HCT116 (cell line): ENCODE measurements at regions not wholly inside any gene's neighbourhood (a gene's known extent, or its start where the extent isn't known, plus 50 kb on each side); places are given as distances from the start of the nearest gene placed in this dataset.

Experiments
- ATAC-seq: fragments of 200-7000 bp; cut with Tn5 transposase; 2 replicates; pipeline ENCODE4 v1.9.1; 2020; ENCODE audit warnings: mild to moderate bottlenecking, moderate library complexity
- BruUV-seq: library from RNA; stranded (reverse); fragments of 400-500 nt; replicated peaks from 2 replicates; lab custom pipeline; 2021; lab: Mats Ljungman, UMichigan
- CTCF ChIA-PET: fragments of 300-600 bp; sonication (Branson Sonifier 250); formaldehyde crosslinking; loops from one replicate; lab custom pipeline; 2021; ENCODE audit warnings: antibody characterized with exemption; lab: Charles Lee
- POLR2A ChIA-PET: fragments of 300-600, 350-600 bp; sonication (Branson Sonifier 250); formaldehyde crosslinking; loops from one replicate; lab custom pipeline; 2021; ENCODE audit warnings: antibody characterized with exemption; lab: Charles Lee
- RAD21 ChIA-PET, 2 experiments: fragments of 300-600 bp; sonication (Branson Sonifier 250); formaldehyde crosslinking; loops; one replicate each; lab custom pipeline; 2023; ENCODE audit warnings: low total read pairs in 2 of 2; ENCODE audit not compliant: uncharacterized antibody in 2 of 2, unreplicated experiment in 2 of 2, low non-redundant PET in 1 of 2; lab: Charles Lee
- DNase-seq: peaks from one replicate; pipeline ENCODE4 v3.0.0-alpha.2; 2010; ENCODE audit warnings: low read depth, low spot score
- H2AFZ ChIP-seq: fragments of 200-600 bp; shearing (Covaris generic), sonication (generic); 2 replicates; pipeline ENCODE4 v1.6.1; 2017; ENCODE audit warnings: low read depth, mixed run types, mixed read lengths, antibody characterized with exemption, low read length; ENCODE audit not compliant: poor library complexity, severe bottlenecking
- H3K27ac ChIP-seq: 2 replicates; pipeline ENCODE4 v1.5.1; 2012; ENCODE audit warnings: low read depth, low read length
- H3K27me3 ChIP-seq: fragments of 200-600 bp; sonication (generic); 2 replicates; pipeline ENCODE4 v1.6.1; 2016; ENCODE audit warnings: mixed run types, low read length, mixed read lengths; ENCODE audit not compliant: insufficient read depth
- H3K36me3 ChIP-seq, 2 experiments: fragments of 200-500 bp in 1 of 2; fragments of 200-600 bp in 1 of 2; sonication (Bioruptor generic) in 1 of 2; sonication (generic) in 1 of 2; 2 replicates each; pipeline versions ENCODE4 v1.5.1 to v1.6.1; 2014 to 2016; ENCODE audit warnings: low read length in 2 of 2, inconsistent platforms in 1 of 2, mixed read lengths in 1 of 2, mixed run types in 1 of 2; ENCODE audit not compliant: insufficient read depth in 2 of 2, control insufficient read depth in 1 of 2
- H3K4me1 ChIP-seq, 2 experiments: fragments of 200-600 bp in 1 of 2; sonication (generic) in 1 of 2; 2 replicates each; pipeline versions ENCODE4 v1.5.1 to v1.6.1; 2012 to 2017; ENCODE audit warnings: low read length in 2 of 2, inconsistent platforms in 1 of 2, mild to moderate bottlenecking in 1 of 2, mixed read lengths in 1 of 2, mixed run types in 1 of 2, moderate library complexity in 1 of 2; ENCODE audit not compliant: insufficient read depth in 2 of 2, control insufficient read depth in 1 of 2
- H3K4me2 ChIP-seq: fragments of 200-600 bp; sonication (generic); 2 replicates; pipeline ENCODE4 v1.6.1; 2017; ENCODE audit warnings: mixed run types, low read length, mixed read lengths
- H3K4me3 ChIP-seq, 2 experiments: fragments of 200-600 bp in 1 of 2; sonication (generic) in 1 of 2; replicated peaks in 1 of 2; 2 replicates each; pipeline ENCODE4 v1.5.1; 2011 to 2016; ENCODE audit warnings: low read length in 2 of 2, control low read depth in 1 of 2, low read depth in 1 of 2, mild to moderate bottlenecking in 1 of 2, mixed read lengths in 1 of 2, mixed run types in 1 of 2
- H3K79me2 ChIP-seq: fragments of 200-600 bp; sonication (generic); 2 replicates; pipeline ENCODE4 v1.6.1; 2017; ENCODE audit warnings: mild to moderate bottlenecking, mixed run types, low read length, moderate library complexity, mixed read lengths; ENCODE audit not compliant: insufficient read depth
- H3K9ac ChIP-seq: fragments of 200-600 bp; sonication (generic); 2 replicates; pipeline ENCODE4 v1.6.1; 2016; ENCODE audit warnings: low read length, mixed read lengths
- H3K9me2 ChIP-seq: fragments of 200-600 bp; sonication (generic), shearing (Covaris generic); 2 replicates; pipeline ENCODE4 v1.6.1; 2017; ENCODE audit warnings: mixed run types, mild to moderate bottlenecking, moderate library complexity; ENCODE audit not compliant: insufficient read depth
- H3K9me3 ChIP-seq, 2 experiments: fragments of 200-500 bp in 1 of 2; fragments of 200-600 bp in 1 of 2; sonication (Bioruptor generic) in 1 of 2; sonication (generic) in 1 of 2; 2 replicates each; pipeline ENCODE4 v1.6.1; 2014 to 2017; ENCODE audit warnings: low read length in 2 of 2, mixed read lengths in 2 of 2, inconsistent platforms in 1 of 2, low read depth in 1 of 2, mild to moderate bottlenecking in 1 of 2, mixed run types in 1 of 2, moderate library complexity in 1 of 2; ENCODE audit not compliant: control insufficient read depth in 1 of 2, insufficient read depth in 1 of 2
- H4K20me1 ChIP-seq: fragments of 200-600 bp; sonication (generic), shearing (Covaris generic); 2 replicates; pipeline ENCODE4 v1.6.1; 2017; ENCODE audit warnings: mixed run types, mild to moderate bottlenecking, moderate library complexity; ENCODE audit not compliant: insufficient read depth
- EGR1 ChIP-seq: IDR thresholded peaks from 2 replicates; pipeline ENCODE4 v1.6.1; 2012; ENCODE audit warnings: low read depth
- ELF1 ChIP-seq: IDR thresholded peaks from 2 replicates; pipeline ENCODE4 v1.6.1; 2012; ENCODE audit warnings: low read depth, borderline replicate concordance
- EZH2 ChIP-seq: fragments of 200-600 bp; sonication (generic); IDR thresholded peaks from 2 replicates; pipeline ENCODE4 v1.6.1; 2017; ENCODE audit warnings: antibody characterized with exemption, mixed run types
- FOSL1 ChIP-seq: IDR thresholded peaks from 2 replicates; pipeline ENCODE4 v1.6.1; 2012; ENCODE audit warnings: low read depth
- JUND ChIP-seq: IDR thresholded peaks from 2 replicates; pipeline ENCODE4 v1.6.1; 2012
- SP1 ChIP-seq: IDR thresholded peaks from 2 replicates; pipeline ENCODE4 v1.6.1; 2012; ENCODE audit warnings: low read depth
- SRF ChIP-seq: IDR thresholded peaks from 2 replicates; pipeline ENCODE4 v1.6.1; 2012; ENCODE audit warnings: low read depth
- ZFX ChIP-seq: fragments of 450-650 bp; IDR thresholded peaks from 2 replicates; pipeline ENCODE4 v1.6.1; 2017
- ZNF274 ChIP-seq: fragments of 200-500 bp; sonication (Bioruptor generic); IDR thresholded peaks from 2 replicates; pipeline ENCODE4 v1.6.1; 2014; ENCODE audit warnings: mild to moderate bottlenecking, low read depth, low read length, inconsistent platforms
- intact Hi-C: fragments of 100-400 bp; cut with micrococcal nuclease; formaldehyde crosslinking; loops from 2 replicates; pipeline ENCODE4 v1.10.0; 2022
- TF ChIP-seq, protein P1 (sequence below), 3 experiments: fragments of 200-600 bp in 1 of 3; sonication (generic) in 1 of 3; IDR thresholded peaks in 2 of 3; conservative IDR thresholded peaks in 1 of 3; 2 replicates each; pipeline ENCODE4 v1.5.1; 2012 to 2017; ENCODE audit warnings: low read depth in 2 of 3, low read length in 2 of 3, antibody characterized with exemption in 1 of 3, borderline replicate concordance in 1 of 3, control low read depth in 1 of 3, mild to moderate bottlenecking in 1 of 3, mixed read lengths in 1 of 3, mixed run types in 1 of 3, moderate library complexity in 1 of 3; ENCODE audit not compliant: insufficient read depth in 1 of 3
- TF ChIP-seq, protein P2 (sequence below): IDR thresholded peaks from 2 replicates; pipeline ENCODE4 v1.6.1; 2011; ENCODE audit warnings: mild to moderate bottlenecking, low read length, moderate library complexity; ENCODE audit not compliant: insufficient replicate concordance; ENCODE audit errors: extremely low read depth
- TF ChIP-seq, protein P3 (sequence below): IDR thresholded peaks from 2 replicates; pipeline ENCODE4 v1.6.1; 2012

DNA sequence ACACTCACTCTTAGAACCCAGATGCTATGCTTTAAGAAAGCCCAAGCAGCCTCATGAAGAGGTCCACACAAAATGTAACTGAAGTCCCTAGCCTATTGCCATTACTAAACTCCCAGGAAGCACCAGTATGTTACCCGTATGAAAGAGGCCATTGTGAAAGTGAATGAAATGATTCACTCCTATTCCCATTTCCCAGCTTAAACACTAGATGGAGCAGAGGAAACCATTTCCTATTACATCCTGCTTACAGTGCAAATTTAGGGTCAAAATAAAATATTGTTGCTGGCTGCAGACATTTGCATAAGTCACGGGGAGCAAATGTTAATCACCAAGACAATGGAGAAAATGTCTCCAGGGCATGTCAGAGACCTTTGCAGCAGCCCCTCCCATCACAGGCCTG, 989.7 kb upstream of the CRIM1 start:
- no peak overlapping the region for H3K4me3 ChIP-seq
- CTCF ChIA-PET: no interaction called here
- POLR2A ChIA-PET: no interaction called here
- RAD21 ChIA-PET: interaction anchor here in 1 of 2 experiments (0.6 kb wide), 1 partner anchor 13 kb away, joined by 3 read pairs; no protein-coding TSS in a partner anchor
- H3K9me3 ChIP-seq: no peaks in the 10 kb centered on the region; a peak in 1 of 4 replicates
- no TSS peak for BruUV-seq
- TF ChIP-seq, protein P1, sequence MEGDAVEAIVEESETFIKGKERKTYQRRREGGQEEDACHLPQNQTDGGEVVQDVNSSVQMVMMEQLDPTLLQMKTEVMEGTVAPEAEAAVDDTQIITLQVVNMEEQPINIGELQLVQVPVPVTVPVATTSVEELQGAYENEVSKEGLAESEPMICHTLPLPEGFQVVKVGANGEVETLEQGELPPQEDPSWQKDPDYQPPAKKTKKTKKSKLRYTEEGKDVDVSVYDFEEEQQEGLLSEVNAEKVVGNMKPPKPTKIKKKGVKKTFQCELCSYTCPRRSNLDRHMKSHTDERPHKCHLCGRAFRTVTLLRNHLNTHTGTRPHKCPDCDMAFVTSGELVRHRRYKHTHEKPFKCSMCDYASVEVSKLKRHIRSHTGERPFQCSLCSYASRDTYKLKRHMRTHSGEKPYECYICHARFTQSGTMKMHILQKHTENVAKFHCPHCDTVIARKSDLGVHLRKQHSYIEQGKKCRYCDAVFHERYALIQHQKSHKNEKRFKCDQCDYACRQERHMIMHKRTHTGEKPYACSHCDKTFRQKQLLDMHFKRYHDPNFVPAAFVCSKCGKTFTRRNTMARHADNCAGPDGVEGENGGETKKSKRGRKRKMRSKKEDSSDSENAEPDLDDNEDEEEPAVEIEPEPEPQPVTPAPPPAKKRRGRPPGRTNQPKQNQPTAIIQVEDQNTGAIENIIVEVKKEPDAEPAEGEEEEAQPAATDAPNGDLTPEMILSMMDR (IDR thresholded peaks at IDR 0.05 in 2 of 3, conservative IDR thresholded peaks at IDR 0.05 in 1 of 3; ENCODE audit: borderline replicate concordance in 1 of 3, insufficient read depth in 1 of 3, low read depth in 2 of 3, low read length in 2 of 3): no peak
- no peak for TF ChIP-seq JUND
- no peak for TF ChIP-seq SP1
- TF ChIP-seq ELF1: no peak
- TF ChIP-seq EZH2: no peak
- TF ChIP-seq, protein P2, sequence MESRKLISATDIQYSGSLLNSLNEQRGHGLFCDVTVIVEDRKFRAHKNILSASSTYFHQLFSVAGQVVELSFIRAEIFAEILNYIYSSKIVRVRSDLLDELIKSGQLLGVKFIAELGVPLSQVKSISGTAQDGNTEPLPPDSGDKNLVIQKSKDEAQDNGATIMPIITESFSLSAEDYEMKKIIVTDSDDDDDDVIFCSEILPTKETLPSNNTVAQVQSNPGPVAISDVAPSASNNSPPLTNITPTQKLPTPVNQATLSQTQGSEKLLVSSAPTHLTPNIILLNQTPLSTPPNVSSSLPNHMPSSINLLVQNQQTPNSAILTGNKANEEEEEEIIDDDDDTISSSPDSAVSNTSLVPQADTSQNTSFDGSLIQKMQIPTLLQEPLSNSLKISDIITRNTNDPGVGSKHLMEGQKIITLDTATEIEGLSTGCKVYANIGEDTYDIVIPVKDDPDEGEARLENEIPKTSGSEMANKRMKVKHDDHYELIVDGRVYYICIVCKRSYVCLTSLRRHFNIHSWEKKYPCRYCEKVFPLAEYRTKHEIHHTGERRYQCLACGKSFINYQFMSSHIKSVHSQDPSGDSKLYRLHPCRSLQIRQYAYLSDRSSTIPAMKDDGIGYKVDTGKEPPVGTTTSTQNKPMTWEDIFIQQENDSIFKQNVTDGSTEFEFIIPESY: no peak
- TF ChIP-seq EGR1: no peak
- no peak for TF ChIP-seq ZFX
- TF ChIP-seq FOSL1: no peak
- TF ChIP-seq, protein P3, sequence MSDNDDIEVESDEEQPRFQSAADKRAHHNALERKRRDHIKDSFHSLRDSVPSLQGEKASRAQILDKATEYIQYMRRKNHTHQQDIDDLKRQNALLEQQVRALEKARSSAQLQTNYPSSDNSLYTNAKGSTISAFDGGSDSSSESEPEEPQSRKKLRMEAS: no peak
- no peak for TF ChIP-seq SRF
- no peak for TF ChIP-seq ZNF274
- H3K79me2 ChIP-seq: no peaks in the 10 kb centered on the region
- no peaks in the 10 kb centered on the region for H3K9me2 ChIP-seq
- H3K9ac ChIP-seq: no peak overlapping the region
- DNase-seq (no peak), ATAC-seq (no peak)
- no peaks in the 10 kb centered on the region for H3K4me1 ChIP-seq
- H3K27ac ChIP-seq: no peak overlapping the region
- no peaks in the 10 kb centered on the region for H3K27me3 ChIP-seq
- H4K20me1 ChIP-seq: no peaks in the 10 kb centered on the region
- intact Hi-C loops: no loop called here
- H3K36me3 ChIP-seq: no peaks in the 10 kb centered on the region
- no peak overlapping the region for H2AFZ ChIP-seq
- no peak overlapping the region for H3K4me2 ChIP-seq
